GM12875 (cell line): ENCODE measurements at regions not wholly inside any gene's neighbourhood (a gene's known extent, or its start where the extent isn't known, plus 50 kb on each side); places are given as distances from the start of the nearest gene placed in this dataset.

ENCODE experiments used
- H3K4me3 ChIP-seq: one replicate; pipeline ENCODE4 v1.5.1; 2011; ENCODE audit warnings: low read depth, low read length, control low read depth
- CTCF ChIP-seq: IDR thresholded peaks from 2 replicates; pipeline ENCODE4 v1.5.1; 2011; ENCODE audit warnings: low read depth, mild to moderate bottlenecking, control low read depth, inconsistent platforms, low read length, moderate library complexity, borderline replicate concordance; ENCODE audit not compliant: insufficient read depth

GRCh38 chr12:45490232-45490881 is 239.1 kb upstream of the ARID2 start:
- no peak for TF ChIP-seq CTCF

GRCh38 chr12:45494279-45494678 is 235.2 kb upstream of the ARID2 start:
- no peak overlapping the region for H3K4me3 ChIP-seq
- TF ChIP-seq CTCF, result no peak

More at GRCh38 chr12:45490232-45490881, 239.1 kb upstream of the ARID2 start:
- H3K4me3 ChIP-seq, result no peak overlapping the region

- TF ChIP-seq CTCF, result no peak
- H3K4me3 ChIP-seq, result no peak overlapping the region
These were observed 230.9 kb upstream of the ARID2 start for GRCh38 chr12:45498645-45499044.

- no peak for TF ChIP-seq CTCF
- H3K4me3 ChIP-seq, result no peak overlapping the region
These were observed 226.9 kb upstream of the ARID2 start for GRCh38 chr12:45502481-45503128.

GRCh38 chr12:45503899-45504298 is 225.6 kb upstream of the ARID2 start:
- TF ChIP-seq CTCF, result no peak
- H3K4me3 ChIP-seq, result no peak overlapping the region

GRCh38 chr12:45504316-45505010 is 225.0 kb upstream of the ARID2 start:
- H3K4me3 ChIP-seq, result no peak overlapping the region
- TF ChIP-seq CTCF, result no peak

- H3K4me3 ChIP-seq, result no peak overlapping the region
- TF ChIP-seq CTCF, result no peak
These were observed 220.3 kb upstream of the ARID2 start for GRCh38 chr12:45509187-45509586.
